Loucy (cell line): ENCODE measurements at regions not wholly inside any gene's neighbourhood (a gene's known extent, or its start where the extent isn't known, plus 50 kb on each side); places are given as distances from the start of the nearest gene placed in this dataset.

Experiments used
- EZH2phosphoT487 ChIP-seq: fragments of 200-600 bp; IDR thresholded peaks from 2 replicates; pipeline ENCODE4 v1.6.1; 2018; ENCODE audit warnings: antibody characterized with exemption, mild to moderate bottlenecking, moderate library complexity, borderline replicate concordance
- TF ChIP-seq, protein P1 (sequence below): fragments of 200-600 bp; sonication (generic); conservative IDR thresholded peaks from 2 replicates; pipeline ENCODE4 v1.5.1; 2014; ENCODE audit warnings: mild to moderate bottlenecking, antibody characterized with exemption, low read length

- TF ChIP-seq, protein P1, sequence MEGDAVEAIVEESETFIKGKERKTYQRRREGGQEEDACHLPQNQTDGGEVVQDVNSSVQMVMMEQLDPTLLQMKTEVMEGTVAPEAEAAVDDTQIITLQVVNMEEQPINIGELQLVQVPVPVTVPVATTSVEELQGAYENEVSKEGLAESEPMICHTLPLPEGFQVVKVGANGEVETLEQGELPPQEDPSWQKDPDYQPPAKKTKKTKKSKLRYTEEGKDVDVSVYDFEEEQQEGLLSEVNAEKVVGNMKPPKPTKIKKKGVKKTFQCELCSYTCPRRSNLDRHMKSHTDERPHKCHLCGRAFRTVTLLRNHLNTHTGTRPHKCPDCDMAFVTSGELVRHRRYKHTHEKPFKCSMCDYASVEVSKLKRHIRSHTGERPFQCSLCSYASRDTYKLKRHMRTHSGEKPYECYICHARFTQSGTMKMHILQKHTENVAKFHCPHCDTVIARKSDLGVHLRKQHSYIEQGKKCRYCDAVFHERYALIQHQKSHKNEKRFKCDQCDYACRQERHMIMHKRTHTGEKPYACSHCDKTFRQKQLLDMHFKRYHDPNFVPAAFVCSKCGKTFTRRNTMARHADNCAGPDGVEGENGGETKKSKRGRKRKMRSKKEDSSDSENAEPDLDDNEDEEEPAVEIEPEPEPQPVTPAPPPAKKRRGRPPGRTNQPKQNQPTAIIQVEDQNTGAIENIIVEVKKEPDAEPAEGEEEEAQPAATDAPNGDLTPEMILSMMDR: no peak
- TF ChIP-seq EZH2phosphoT487: no peak
Observed at GRCh38 chr4:135724421-135724820, 1522.8 kb upstream of the PABPC4L start.
